ENCODE measurements at regions not wholly inside any gene's neighbourhood (a gene's known extent, or its start where the extent isn't known, plus 50 kb on each side); places are given as distances from the start of the nearest gene placed in this dataset.
"Not testable (repeated sequence)": the region's sequence is repeated elsewhere in the genome, so short reads cannot be mapped to it uniquely, and the experiment has no call there.

DNA sequence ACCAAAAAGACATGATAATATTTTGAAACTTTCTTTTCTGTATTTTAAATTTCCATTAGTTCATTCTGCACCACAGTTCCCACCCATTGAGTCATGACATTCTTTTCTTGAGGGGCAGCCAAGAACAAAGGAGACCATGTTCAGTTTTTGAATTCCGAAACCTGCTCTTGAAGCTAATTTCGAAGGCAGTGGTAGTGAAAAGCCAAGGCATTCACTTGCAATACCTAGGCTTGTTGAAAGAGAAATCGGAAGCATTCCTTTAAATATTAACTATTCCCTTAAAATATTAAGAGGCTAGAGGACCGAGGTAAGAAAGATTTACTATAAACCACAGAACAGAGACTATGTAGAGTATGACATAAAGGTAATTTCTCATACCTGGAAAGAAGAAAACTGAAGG lies 256.3 kb downstream of the ADGRL2 start:
- Histone ChIP-seq H3K27ac (ENCODE audit: low read length) (no peak overlapping the region), H3K9me2 (replicated peaks; ENCODE audit: insufficient read depth, low read length) (no peaks in the 10 kb centered on the region), H3K9me3 (ENCODE audit: low read length) (no peaks in the 10 kb centered on the region; the same call in 1 of the 2 replicates), H4K20me1 (ENCODE audit: insufficient read depth, low read depth, low read length) (no peaks in the 10 kb centered on the region), H3K36me3 (ENCODE audit: insufficient read depth, low read length) (no peaks in the 10 kb centered on the region), H3K4me2 (ENCODE audit: low read depth, low read length, poor library complexity, severe bottlenecking) (no peak overlapping the region), H3K4me1 (ENCODE audit: low read length) (no peaks in the 10 kb centered on the region), H3K27me3 (ENCODE audit: low read length) (no peaks in the 10 kb centered on the region), H3K9ac (ENCODE audit: low read length) (no peak overlapping the region), H2AFZ (ENCODE audit: low read length) (no peak overlapping the region), H3K4me3 (ENCODE audit: low read length) (no peak overlapping the region), H3K79me2 (ENCODE audit: low read length) (no peaks in the 10 kb centered on the region)
- no peak for DNase-seq

DNA sequence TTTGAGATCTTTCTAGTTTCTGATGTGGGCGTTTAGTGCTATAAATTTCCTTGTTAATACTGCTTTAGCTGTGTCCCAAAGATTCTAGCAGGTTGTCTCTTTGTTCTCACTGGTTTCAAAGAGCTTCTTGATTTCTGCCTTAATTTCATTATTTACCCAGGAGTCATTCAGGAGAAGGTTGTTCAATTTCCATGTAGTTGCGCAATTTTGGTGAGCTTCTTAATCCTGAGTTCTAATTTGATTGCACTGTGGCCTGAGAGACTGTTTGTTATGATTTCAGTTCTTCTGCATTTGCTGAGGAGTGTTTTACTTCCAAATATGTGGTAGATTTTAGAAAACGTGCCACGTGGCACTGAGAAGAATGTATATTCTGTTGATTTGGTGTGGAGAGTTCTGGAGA lies 254.6 kb downstream of the ADGRL2 start:
- not testable (repeated sequence) for H3K9me3 ChIP-seq (ENCODE audit: low read length); H3K4me3 ChIP-seq (ENCODE audit: low read length); H3K4me1 ChIP-seq (ENCODE audit: low read length); H3K9me2 ChIP-seq (replicated peaks; ENCODE audit: insufficient read depth, low read length); DNase-seq; H3K9ac ChIP-seq (ENCODE audit: low read length); H2AFZ ChIP-seq (ENCODE audit: low read length); H3K4me2 ChIP-seq (ENCODE audit: low read depth, low read length, poor library complexity, severe bottlenecking); H3K27ac ChIP-seq (ENCODE audit: low read length); H3K36me3 ChIP-seq (ENCODE audit: insufficient read depth, low read length); H4K20me1 ChIP-seq (ENCODE audit: insufficient read depth, low read depth, low read length); H3K27me3 ChIP-seq (ENCODE audit: low read length); H3K79me2 ChIP-seq (ENCODE audit: low read length)

DNA sequence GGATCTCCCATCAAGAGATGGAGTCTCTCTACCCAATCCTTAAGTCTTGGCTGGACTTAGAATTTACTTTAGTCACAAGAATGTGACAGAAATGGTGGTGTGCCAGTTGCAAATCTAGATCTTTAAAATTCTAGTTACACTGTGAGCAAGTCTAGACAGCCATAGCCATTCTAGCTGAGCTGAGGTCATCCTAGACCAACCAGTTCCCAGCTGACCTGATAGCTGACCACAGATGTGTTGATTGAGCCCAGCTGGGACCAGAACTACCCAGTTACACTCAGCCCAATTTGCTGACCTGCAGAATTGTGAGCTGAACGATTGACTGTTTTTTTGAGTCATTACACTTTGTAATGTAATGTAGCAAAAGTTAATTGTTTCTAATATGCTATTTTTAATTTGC lies 251.8 kb downstream of the ADGRL2 start:
- no peak overlapping the region for H3K4me2 ChIP-seq (ENCODE audit: low read depth, low read length, poor library complexity, severe bottlenecking)
- H3K4me3 ChIP-seq (ENCODE audit: low read length): no peak overlapping the region
- H3K9me2 ChIP-seq (replicated peaks; ENCODE audit: insufficient read depth, low read length): no peaks in the 10 kb centered on the region
- H2AFZ ChIP-seq (ENCODE audit: low read length): no peak overlapping the region
- no peaks in the 10 kb centered on the region; the same call in 1 of the 2 replicates for H3K9me3 ChIP-seq (ENCODE audit: low read length)
- no peak for DNase-seq
- H3K36me3 ChIP-seq (ENCODE audit: insufficient read depth, low read length): no peaks in the 10 kb centered on the region
- no peaks in the 10 kb centered on the region for H3K4me1 ChIP-seq (ENCODE audit: low read length)
- H3K27me3 ChIP-seq (ENCODE audit: low read length): no peaks in the 10 kb centered on the region
- no peak overlapping the region for H3K27ac ChIP-seq (ENCODE audit: low read length)
- no peaks in the 10 kb centered on the region for H4K20me1 ChIP-seq (ENCODE audit: insufficient read depth, low read depth, low read length)
- H3K79me2 ChIP-seq (ENCODE audit: low read length): no peaks in the 10 kb centered on the region
- H3K9ac ChIP-seq (ENCODE audit: low read length): no peak overlapping the region

DNA sequence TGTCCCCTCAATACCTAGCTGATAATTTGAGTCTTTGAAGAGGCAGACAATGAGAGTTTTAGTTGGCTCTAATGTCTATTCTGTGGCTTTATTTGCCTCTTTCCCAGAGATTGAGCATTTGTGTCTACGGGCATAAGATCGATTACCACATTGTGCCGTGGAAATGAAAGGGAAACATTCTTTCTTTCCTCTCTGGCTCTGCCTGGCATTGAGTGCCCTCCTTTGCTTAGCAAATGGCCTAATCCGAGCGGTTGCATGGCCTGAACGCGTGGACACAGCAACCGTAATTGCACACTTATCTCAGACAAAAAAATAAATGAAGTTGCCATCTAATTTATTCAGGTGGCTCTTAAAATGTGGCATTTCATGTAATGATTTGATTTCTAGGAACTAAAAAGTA lies 247.9 kb downstream of the ADGRL2 start:
- Histone ChIP-seq H3K4me3 (ENCODE audit: low read length) (no peak overlapping the region), H3K79me2 (ENCODE audit: low read length) (no peaks in the 10 kb centered on the region), H3K36me3 (ENCODE audit: insufficient read depth, low read length) (no peaks in the 10 kb centered on the region), H3K27me3 (ENCODE audit: low read length) (no peaks in the 10 kb centered on the region), H2AFZ (ENCODE audit: low read length) (no peak overlapping the region), H3K27ac (ENCODE audit: low read length) (no peak overlapping the region), H4K20me1 (ENCODE audit: insufficient read depth, low read depth, low read length) (no peaks in the 10 kb centered on the region), H3K9ac (ENCODE audit: low read length) (no peak overlapping the region), H3K4me1 (ENCODE audit: low read length) (peaks cover 9% of the 10 kb centered on the region), H3K9me2 (replicated peaks; ENCODE audit: insufficient read depth, low read length) (no peaks in the 10 kb centered on the region), H3K9me3 (ENCODE audit: low read length) (no peaks in the 10 kb centered on the region; the same call in 1 of the 2 replicates), H3K4me2 (ENCODE audit: low read depth, low read length, poor library complexity, severe bottlenecking) (no peak overlapping the region)
- no peak for DNase-seq

DNA sequence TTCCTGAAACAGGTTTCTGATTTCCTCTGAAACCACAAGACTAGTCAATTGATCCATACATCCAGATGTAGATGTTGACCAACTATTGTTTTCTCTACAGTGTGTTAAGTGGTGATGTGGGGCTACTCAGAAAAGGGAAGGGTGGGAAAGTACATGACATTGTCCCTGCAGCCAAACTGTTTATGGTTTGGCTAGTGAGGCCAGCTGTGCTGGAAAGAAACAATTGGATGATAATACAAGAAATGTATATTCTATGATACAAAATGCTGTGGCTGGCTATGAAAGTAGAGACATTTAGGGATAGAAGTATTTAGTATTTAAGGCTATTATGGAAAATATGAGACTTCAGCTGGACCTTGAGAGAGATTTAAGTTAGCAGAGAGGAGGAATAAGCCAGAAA lies 244.5 kb downstream of the ADGRL2 start:
- Histone ChIP-seq H3K9me2 (replicated peaks; ENCODE audit: insufficient read depth, low read length) (no peaks in the 10 kb centered on the region), H3K4me1 (ENCODE audit: low read length) (peaks cover 43% of the 10 kb centered on the region), H3K27ac (ENCODE audit: low read length) (no peak overlapping the region), H3K27me3 (ENCODE audit: low read length) (no peaks in the 10 kb centered on the region), H4K20me1 (ENCODE audit: insufficient read depth, low read depth, low read length) (no peaks in the 10 kb centered on the region), H2AFZ (ENCODE audit: low read length) (no peak overlapping the region), H3K79me2 (ENCODE audit: low read length) (no peaks in the 10 kb centered on the region), H3K36me3 (ENCODE audit: insufficient read depth, low read length) (no peaks in the 10 kb centered on the region), H3K4me3 (ENCODE audit: low read length) (no peak overlapping the region), H3K4me2 (ENCODE audit: low read depth, low read length, poor library complexity, severe bottlenecking) (no peak overlapping the region), H3K9ac (ENCODE audit: low read length) (no peak overlapping the region), H3K9me3 (ENCODE audit: low read length) (no peaks in the 10 kb centered on the region)
- DNase-seq: no peak

DNA sequence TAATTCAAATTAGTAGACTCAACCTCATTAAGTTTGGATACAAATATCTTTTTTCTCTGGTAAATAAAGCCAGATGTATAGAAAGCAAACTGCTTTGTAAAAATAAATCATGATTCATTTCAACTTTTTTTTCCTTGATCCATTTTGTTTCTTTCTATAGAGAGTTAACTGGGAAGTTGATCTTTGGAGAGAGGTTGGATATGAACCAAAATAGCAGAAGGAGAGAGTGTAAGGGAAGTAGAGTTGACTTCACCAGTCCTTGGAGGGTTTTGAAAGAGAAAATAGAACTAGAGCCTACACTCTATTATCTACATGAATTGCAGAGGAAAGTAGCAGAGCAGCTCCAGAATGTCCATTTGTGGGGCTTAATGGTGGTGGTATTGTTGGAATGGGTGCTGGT lies 243.8 kb downstream of the ADGRL2 start:
- Histone ChIP-seq H4K20me1 (ENCODE audit: insufficient read depth, low read depth, low read length) (no peaks in the 10 kb centered on the region), H3K4me1 (ENCODE audit: low read length) (peaks cover 48% of the 10 kb centered on the region), H3K79me2 (ENCODE audit: low read length) (no peaks in the 10 kb centered on the region), H3K9me2 (replicated peaks; ENCODE audit: insufficient read depth, low read length) (0 out of 2 replicates have a peak, but pooled peaks cover 2% of the 10 kb centered on the region), H2AFZ (ENCODE audit: low read length) (no peak overlapping the region), H3K4me2 (ENCODE audit: low read depth, low read length, poor library complexity, severe bottlenecking) (no peak overlapping the region), H3K9ac (ENCODE audit: low read length) (no peak overlapping the region), H3K27ac (ENCODE audit: low read length) (no peak overlapping the region), H3K9me3 (ENCODE audit: low read length) (no peaks in the 10 kb centered on the region), H3K27me3 (ENCODE audit: low read length) (no peaks in the 10 kb centered on the region), H3K36me3 (ENCODE audit: insufficient read depth, low read length) (no peaks in the 10 kb centered on the region), H3K4me3 (ENCODE audit: low read length) (no peak overlapping the region)
- DNase-seq: no peak

DNA sequence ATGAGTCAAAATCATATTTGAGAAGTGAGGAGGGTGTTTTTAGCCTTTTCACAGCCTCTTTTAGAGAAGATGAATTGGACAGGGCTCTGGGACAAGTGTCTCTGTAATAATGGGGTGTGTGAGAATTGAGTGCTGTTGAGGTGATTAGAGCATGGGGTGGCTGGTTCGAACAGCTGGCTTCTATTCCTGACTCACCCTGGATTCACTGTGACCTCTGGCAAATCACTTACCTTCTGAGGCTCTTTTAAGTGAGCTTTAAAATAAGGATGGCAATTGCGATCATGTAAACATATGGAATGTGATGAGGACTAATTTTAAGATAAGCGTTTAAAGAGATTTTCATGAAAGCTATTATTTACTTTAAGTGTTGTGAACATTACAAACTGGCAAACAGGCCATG lies 243.4 kb downstream of the ADGRL2 start:
- Histone ChIP-seq H2AFZ (ENCODE audit: low read length) (no peak overlapping the region), H3K79me2 (ENCODE audit: low read length) (no peaks in the 10 kb centered on the region), H3K4me2 (ENCODE audit: low read depth, low read length, poor library complexity, severe bottlenecking) (no peak overlapping the region), H3K4me3 (ENCODE audit: low read length) (no peak overlapping the region), H3K9me3 (ENCODE audit: low read length) (no peaks in the 10 kb centered on the region), H3K9me2 (replicated peaks; ENCODE audit: insufficient read depth, low read length) (0 out of 2 replicates have a peak, but pooled peaks cover 2% of the 10 kb centered on the region), H3K27ac (ENCODE audit: low read length) (no peak overlapping the region), H4K20me1 (ENCODE audit: insufficient read depth, low read depth, low read length) (no peaks in the 10 kb centered on the region), H3K36me3 (ENCODE audit: insufficient read depth, low read length) (no peaks in the 10 kb centered on the region), H3K27me3 (ENCODE audit: low read length) (no peaks in the 10 kb centered on the region), H3K4me1 (ENCODE audit: low read length) (peaks cover 48% of the 10 kb centered on the region), H3K9ac (ENCODE audit: low read length) (no peak overlapping the region)
- no peak for DNase-seq

DNA sequence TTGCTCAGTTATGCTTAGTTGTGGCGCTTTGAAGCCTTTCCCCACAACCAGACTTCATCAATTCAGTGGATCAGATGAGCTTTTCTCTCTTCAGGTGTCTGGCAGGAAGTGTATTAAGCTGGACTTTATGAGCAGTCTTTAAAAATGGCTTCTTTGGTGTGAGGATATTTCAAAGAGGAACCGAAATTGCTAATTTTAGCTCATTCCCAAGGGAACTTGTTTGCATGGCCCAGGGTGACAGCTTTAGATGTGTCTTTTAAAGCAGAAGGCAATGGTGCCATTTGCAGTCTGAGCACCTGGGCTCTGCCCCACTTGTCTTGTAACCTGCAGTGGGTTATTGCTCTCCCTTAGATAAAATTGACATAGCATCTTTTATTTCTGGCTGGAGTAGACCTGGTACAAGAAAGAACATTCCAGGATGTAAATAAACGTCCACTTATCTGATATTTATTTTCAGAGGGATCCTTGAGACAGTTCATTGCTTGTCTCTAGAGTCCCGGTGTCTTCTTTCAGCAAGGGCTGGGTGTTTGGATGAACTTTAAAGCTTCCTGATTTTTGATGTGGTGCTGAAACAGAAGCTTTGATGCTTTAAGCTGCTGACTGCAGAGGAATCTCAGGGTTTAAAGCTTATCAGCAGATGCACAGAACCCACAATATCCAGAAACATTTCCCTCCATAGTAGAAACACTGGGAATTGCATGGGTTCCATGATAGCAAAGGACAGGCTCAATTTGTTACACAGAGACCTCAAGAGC lies 241.7 kb downstream of the ADGRL2 start:
- DNase-seq: peak; percentile 89
- Histone ChIP-seq H3K36me3 (ENCODE audit: insufficient read depth, low read length) (no peaks in the 10 kb centered on the region), H3K9ac (ENCODE audit: low read length) (peak overlapping the region; percentile 21; the same call in 1 of the 2 replicates), H3K9me2 (replicated peaks; ENCODE audit: insufficient read depth, low read length) (0 out of 2 replicates have a peak, but pooled peaks cover 2% of the 10 kb centered on the region), H3K27ac (ENCODE audit: low read length) (peak overlapping the region; percentile 64), H3K4me3 (ENCODE audit: low read length) (peak overlapping the region; percentile 32; the same call in 1 of the 2 replicates), H3K4me2 (ENCODE audit: low read depth, low read length, poor library complexity, severe bottlenecking) (peak overlapping the region; percentile 50), H3K27me3 (ENCODE audit: low read length) (no peaks in the 10 kb centered on the region), H3K9me3 (ENCODE audit: low read length) (no peaks in the 10 kb centered on the region), H3K79me2 (ENCODE audit: low read length) (no peaks in the 10 kb centered on the region), H4K20me1 (ENCODE audit: insufficient read depth, low read depth, low read length) (no peaks in the 10 kb centered on the region), H3K4me1 (ENCODE audit: low read length) (peaks cover 53% of the 10 kb centered on the region), H2AFZ (ENCODE audit: low read length) (no peak overlapping the region)
